A673 (cell line): ENCODE measurements at regions not wholly inside any gene's neighbourhood (a gene's known extent, or its start where the extent isn't known, plus 50 kb on each side); places are given as distances from the start of the nearest gene placed in this dataset.

Experiments
- BruUV-seq: library from RNA; stranded (reverse); fragments of 400-500 nt; replicated peaks from 2 replicates; lab custom pipeline; 2021; lab: Mats Ljungman, UMichigan
- CTCF ChIA-PET: fragments of 300-600 bp; sonication (Branson Sonifier 250); formaldehyde crosslinking; loops from one replicate; lab custom pipeline; 2022; ENCODE audit warnings: antibody characterized with exemption; lab: Charles Lee
- POLR2A ChIA-PET: fragments of 300-600 bp; sonication (Branson Sonifier 250); formaldehyde crosslinking; loops from one replicate; lab custom pipeline; 2022; ENCODE audit warnings: antibody characterized with exemption; ENCODE audit not compliant: low non-redundant PET; lab: Charles Lee
- DNase-seq: peaks from one replicate; pipeline ENCODE4 v3.0.0-alpha.2; 2015; ENCODE audit warnings: low spot score
- H3K27ac ChIP-seq: fragments of 200-600 bp; sonication (generic); 2 replicates; pipeline ENCODE4 v1.5.1; 2016; ENCODE audit warnings: mixed run types, low read depth, mild to moderate bottlenecking, mixed read lengths, antibody characterized with exemption, low read length; ENCODE audit not compliant: poor library complexity, severe bottlenecking
- H3K27me3 ChIP-seq: fragments of 200-600 bp; sonication (generic); replicated peaks from 2 replicates; pipeline ENCODE4 v1.6.1; 2017; ENCODE audit warnings: mixed run types, low read depth, mild to moderate bottlenecking, mixed read lengths, antibody characterized with exemption, low read length; ENCODE audit not compliant: insufficient read depth, poor library complexity
- H3K36me3 ChIP-seq: fragments of 200-600 bp; sonication (generic); 2 replicates; pipeline ENCODE4 v1.6.1; 2016; ENCODE audit warnings: mixed run types, mild to moderate bottlenecking, mixed read lengths, antibody characterized with exemption, low read length; ENCODE audit not compliant: insufficient read depth, poor library complexity, severe bottlenecking
- H3K4me1 ChIP-seq: fragments of 200-600 bp; sonication (generic); 2 replicates; pipeline ENCODE4 v1.6.1; 2017; ENCODE audit warnings: mixed run types, mild to moderate bottlenecking, mixed read lengths, antibody characterized with exemption, low read length; ENCODE audit not compliant: insufficient read depth, poor library complexity, severe bottlenecking
- H3K4me3 ChIP-seq: fragments of 200-600 bp; sonication (generic); 2 replicates; pipeline ENCODE4 v1.5.1; 2016; ENCODE audit warnings: low read depth, mixed run types, mild to moderate bottlenecking, mixed read lengths, low read length; ENCODE audit not compliant: poor library complexity, severe bottlenecking
- H3K9me3 ChIP-seq: fragments of 200-600 bp; sonication (generic); 2 replicates; pipeline ENCODE4 v1.6.1; 2016; ENCODE audit warnings: mixed run types, low read depth, mild to moderate bottlenecking, mixed read lengths, antibody characterized with exemption, low read length; ENCODE audit not compliant: poor library complexity, severe bottlenecking
- CTCF ChIP-seq: fragments of 300-800, 200-600 bp; sonication (generic); conservative IDR thresholded peaks from 2 replicates; pipeline ENCODE4 v1.5.1; 2017; ENCODE audit warnings: low read depth, mild to moderate bottlenecking, antibody characterized with exemption, low read length, moderate library complexity, mixed read lengths
- EZH2 ChIP-seq: fragments of 200-600 bp; sonication (generic); IDR thresholded peaks from 2 replicates; pipeline ENCODE4 v1.6.1; 2017; ENCODE audit warnings: borderline replicate concordance, low read depth, mild to moderate bottlenecking, mixed read lengths, antibody characterized with exemption, low read length; ENCODE audit not compliant: poor library complexity, severe bottlenecking
- intact Hi-C: fragments of 100-400 bp; cut with micrococcal nuclease; formaldehyde crosslinking; loops from one replicate; pipeline ENCODE4 v1.10.0; 2022; ENCODE audit not compliant: unreplicated experiment

- Histone ChIP-seq H3K36me3 (no peaks in the 10 kb centered on the region), H3K9me3 (no peaks in the 10 kb centered on the region), H3K27ac (no peak overlapping the region), H3K4me3 (no peak overlapping the region), H3K4me1 (no peaks in the 10 kb centered on the region), H3K27me3 (no peaks in the 10 kb centered on the region)
- ChIA-PET CTCF (no interaction called here), POLR2A (no interaction called here)
- intact Hi-C loops = no loop called here
- BruUV-seq = no TSS peak
- TF ChIP-seq CTCF (no peak), EZH2 (no peak)
- no peak for DNase-seq
These were observed 166.5 kb downstream of the AXIN2 start for GRCh38 chr17:65394811-65395472.

GRCh38 chr17:65393514-65393913 is 167.9 kb downstream of the AXIN2 start:
- H3K4me1 ChIP-seq = no peaks in the 10 kb centered on the region
- no peaks in the 10 kb centered on the region for H3K27me3 ChIP-seq
- DNase-seq = no peak
- TF ChIP-seq EZH2 (no peak), CTCF (no peak)
- ChIA-PET POLR2A (no interaction called here), CTCF (no interaction called here)
- H3K9me3 ChIP-seq = no peaks in the 10 kb centered on the region
- H3K4me3 ChIP-seq = no peak overlapping the region
- H3K36me3 ChIP-seq = no peaks in the 10 kb centered on the region
- H3K27ac ChIP-seq = no peak overlapping the region
- no TSS peak for BruUV-seq
- intact Hi-C loops = no loop called here

- Histone ChIP-seq H3K4me1 (no peaks in the 10 kb centered on the region), H3K9me3 (no peaks in the 10 kb centered on the region), H3K27ac (no peak overlapping the region), H3K27me3 (no peaks in the 10 kb centered on the region), H3K4me3 (no peak overlapping the region), H3K36me3 (no peaks in the 10 kb centered on the region)
- CTCF ChIA-PET = no interaction called here
- intact Hi-C loops = no loop called here
- peak; percentile 33 for DNase-seq
- POLR2A ChIA-PET = no interaction called here
- BruUV-seq = no TSS peak
- TF ChIP-seq EZH2 (no peak), CTCF (no peak)
These were observed 171.5 kb downstream of the AXIN2 start for GRCh38 chr17:65389949-65390348.
